HG03196 (cell line): ENCODE measurements at regions not wholly inside any gene's neighbourhood (a gene's known extent, or its start where the extent isn't known, plus 50 kb on each side); places are given as distances from the start of the nearest gene placed in this dataset.
A peak's percentile ranks its signal among the peaks of the same experiment; 100 is the strongest.
"Not testable (repeated sequence)": the region's sequence is repeated elsewhere in the genome, so short reads cannot be mapped to it uniquely, and the experiment has no call there.

Experiments
- ATAC-seq: cut with Tn5 transposase; IDR thresholded peaks from one replicate; pipeline ENCODE4 v1.9.1; 2021; ENCODE audit not compliant: unreplicated experiment

DNA sequence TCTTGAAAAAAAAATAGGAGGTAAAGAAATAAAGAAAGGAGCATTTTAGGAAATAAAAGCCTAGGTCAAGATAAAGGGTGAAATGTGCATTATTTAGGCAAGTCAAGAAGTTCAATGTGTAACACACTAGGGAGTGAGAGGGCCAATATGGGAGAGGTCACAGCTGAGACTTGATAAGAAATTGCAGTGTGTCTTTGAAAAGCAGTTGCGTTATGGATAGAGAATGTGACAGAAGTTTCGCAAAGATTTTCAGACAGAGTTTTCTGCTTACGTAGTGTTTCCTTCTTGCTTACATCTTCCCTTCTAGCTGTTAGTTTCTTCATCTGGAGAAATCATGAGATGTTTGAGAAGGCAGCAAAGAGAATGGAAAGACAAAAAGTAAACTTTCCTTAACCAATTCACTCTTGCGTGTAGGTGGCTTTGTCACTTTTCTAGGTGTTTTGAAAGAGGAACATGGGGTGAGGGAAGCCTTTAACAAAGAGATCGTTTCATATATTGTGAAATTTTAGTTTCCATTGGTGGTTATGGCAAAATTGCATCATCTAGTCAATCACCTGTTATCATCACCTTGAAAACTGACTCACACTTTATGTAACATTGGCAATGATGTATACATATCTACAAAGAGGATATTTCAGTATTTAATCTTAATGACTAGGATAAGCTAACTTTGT lies 975.5 kb downstream of the OLFM4 start:
- ATAC-seq: no peak

GRCh38 chr13:54016542-54016941 lies 987.9 kb downstream of the OLFM4 start:
- ATAC-seq: no peak

GRCh38 chr13:54018485-54018884 lies 989.9 kb downstream of the OLFM4 start:
- ATAC-seq: no peak

- ATAC-seq: peak; percentile 100
These were observed 1000.6 kb downstream of the OLFM4 start for GRCh38 chr13:54029226-54029625.

GRCh38 chr13:54029720-54030119 lies 1001.1 kb downstream of the OLFM4 start:
- ATAC-seq: no peak

DNA sequence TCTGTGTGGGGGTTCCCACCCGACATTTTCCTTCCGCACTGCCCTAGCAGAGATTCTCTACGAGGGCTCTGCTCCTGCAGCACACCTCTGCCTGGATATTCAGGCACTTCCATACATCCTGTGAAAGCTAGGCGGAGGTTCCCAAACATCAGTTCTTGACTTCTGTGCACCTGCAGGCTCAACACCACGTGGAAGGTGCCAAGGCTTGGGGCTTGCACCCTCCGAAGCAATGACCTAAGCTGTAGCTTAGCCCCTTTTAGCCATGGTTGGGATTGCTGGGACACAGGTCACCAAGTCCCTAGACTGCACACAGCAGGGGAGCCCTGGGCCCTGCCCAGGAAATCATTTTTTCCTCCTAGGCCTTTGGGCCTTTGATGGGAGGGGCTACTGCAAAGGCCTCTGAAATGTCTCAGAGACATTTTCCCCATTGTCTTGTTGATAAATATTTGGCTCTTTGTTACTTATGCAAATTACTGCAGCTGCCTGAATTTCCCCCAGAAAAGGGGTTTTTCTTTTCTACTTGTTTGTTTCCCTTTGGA lies 1004.8 kb downstream of the OLFM4 start:
- no peak for ATAC-seq

- no peak for ATAC-seq
These were observed 1005.4 kb downstream of the OLFM4 start for GRCh38 chr13:54034047-54034446.

- ATAC-seq: not testable (repeated sequence)
These were observed 1028.8 kb downstream of the OLFM4 start for GRCh38 chr13:54057416-54057815.

- not testable (repeated sequence) for ATAC-seq
These were observed 1041.3 kb downstream of the OLFM4 start for GRCh38 chr13:54069958-54070357.

DNA sequence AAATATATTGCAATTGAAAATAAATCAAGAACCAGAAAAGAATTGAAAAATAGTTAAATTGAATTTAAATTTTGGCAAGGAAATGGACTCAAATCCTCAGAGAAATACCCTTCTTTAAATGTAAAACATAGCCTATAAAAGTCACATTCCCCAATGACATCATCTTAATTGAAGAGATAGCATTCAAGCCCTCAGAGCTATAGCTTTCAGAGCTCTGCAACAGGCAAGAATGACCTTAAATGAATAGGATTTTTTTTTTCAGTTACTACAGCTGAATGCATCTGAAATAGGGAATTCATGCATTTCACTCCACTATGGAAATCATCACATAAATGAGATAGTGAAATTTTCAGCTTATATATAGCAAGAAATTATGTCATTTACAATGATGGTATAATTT lies 1049.0 kb downstream of the OLFM4 start:
- no peak for ATAC-seq

- ATAC-seq: no peak
These were observed 1049.8 kb downstream of the OLFM4 start for GRCh38 chr13:54078271-54078870.

GRCh38 chr13:54082309-54082708 lies 1053.7 kb downstream of the OLFM4 start:
- not testable (repeated sequence) for ATAC-seq

- ATAC-seq: no peak
These were observed 1063.3 kb downstream of the OLFM4 start for GRCh38 chr13:54091884-54092283.

GRCh38 chr13:54092686-54093085 lies 1064.1 kb downstream of the OLFM4 start:
- ATAC-seq: no peak

DNA sequence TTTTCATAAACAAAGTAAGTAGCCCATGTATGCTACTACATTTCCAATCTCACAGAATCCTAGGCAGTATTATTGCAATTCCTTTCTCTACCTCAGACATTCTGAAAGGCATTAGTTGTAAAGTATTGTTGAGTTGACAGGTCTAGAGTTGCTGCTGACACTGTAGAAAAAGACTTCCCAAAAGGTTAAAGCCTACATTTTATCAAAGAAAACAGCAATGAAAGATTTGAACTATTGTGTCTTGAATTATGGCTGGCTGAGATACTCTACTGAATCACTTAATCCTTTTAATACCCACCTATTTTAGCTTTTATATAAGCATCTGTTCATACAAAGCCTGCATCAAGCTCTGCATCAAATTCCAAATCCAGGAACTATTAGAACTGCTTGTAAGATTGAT lies 1082.0 kb downstream of the OLFM4 start:
- ATAC-seq: no peak

DNA sequence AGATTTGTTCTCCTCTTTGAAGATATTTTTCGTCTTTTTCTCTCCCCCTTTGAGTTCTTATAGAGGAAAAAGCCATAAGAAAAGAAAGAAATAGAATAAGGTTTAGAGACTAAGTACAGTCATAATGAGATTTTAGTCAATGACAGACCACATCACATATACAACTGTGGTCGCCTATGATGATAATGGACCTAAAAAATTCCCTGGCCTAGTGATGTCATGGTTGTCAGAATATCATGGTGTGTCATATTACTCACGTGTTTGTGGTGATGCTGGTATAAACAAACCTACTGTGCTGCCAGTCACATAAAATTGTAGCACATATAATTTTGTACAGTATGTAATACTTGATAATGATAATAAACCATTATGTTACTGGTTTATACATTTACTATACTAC lies 1096.1 kb downstream of the OLFM4 start:
- ATAC-seq: no peak

GRCh38 chr13:54130931-54131330 lies 1102.3 kb downstream of the OLFM4 start:
- ATAC-seq: not testable (repeated sequence)

DNA sequence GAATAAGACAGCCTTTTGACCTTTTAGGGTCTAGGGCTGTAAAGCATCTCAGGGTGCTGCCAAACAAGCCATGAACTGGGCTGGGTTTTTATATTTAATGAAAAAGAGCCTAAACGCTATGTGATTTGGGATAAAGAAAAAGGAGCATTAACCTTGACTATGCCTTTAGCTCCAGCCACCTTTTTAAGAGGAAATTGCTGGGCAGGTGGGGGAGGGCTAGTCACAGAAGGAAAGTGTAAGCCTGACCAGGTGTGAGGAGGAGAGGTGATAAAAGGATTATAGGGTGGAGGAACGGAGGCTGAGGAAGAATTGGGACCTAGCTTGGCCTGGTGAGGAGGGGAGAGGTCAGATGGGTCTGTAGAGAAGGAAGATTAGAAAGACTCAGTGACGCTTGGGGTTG lies 1102.8 kb downstream of the OLFM4 start:
- not testable (repeated sequence) for ATAC-seq

- not testable (repeated sequence) for ATAC-seq
These were observed 1103.5 kb downstream of the OLFM4 start for GRCh38 chr13:54132127-54132526.

- ATAC-seq: not testable (repeated sequence)
These were observed 1104.1 kb downstream of the OLFM4 start for GRCh38 chr13:54132720-54133119.

DNA sequence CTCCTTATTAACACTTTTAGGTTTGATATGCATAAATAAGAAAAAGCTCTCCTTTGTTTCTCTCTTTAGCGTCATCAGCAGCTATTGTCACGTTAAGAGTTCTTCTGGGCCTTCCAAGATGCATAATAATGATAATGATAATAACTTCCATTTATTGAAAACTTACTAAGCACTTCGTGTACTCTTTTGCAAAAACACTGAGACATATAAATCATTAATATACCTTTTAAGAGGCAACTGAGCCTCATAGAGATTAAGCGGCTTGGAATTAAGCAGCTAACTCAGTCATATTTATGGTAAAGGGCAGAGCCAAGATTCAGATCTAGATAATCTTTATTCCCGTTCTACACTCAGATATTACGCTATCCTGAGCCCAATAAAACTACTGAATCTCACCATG lies 1105.1 kb downstream of the OLFM4 start:
- ATAC-seq: no peak

DNA sequence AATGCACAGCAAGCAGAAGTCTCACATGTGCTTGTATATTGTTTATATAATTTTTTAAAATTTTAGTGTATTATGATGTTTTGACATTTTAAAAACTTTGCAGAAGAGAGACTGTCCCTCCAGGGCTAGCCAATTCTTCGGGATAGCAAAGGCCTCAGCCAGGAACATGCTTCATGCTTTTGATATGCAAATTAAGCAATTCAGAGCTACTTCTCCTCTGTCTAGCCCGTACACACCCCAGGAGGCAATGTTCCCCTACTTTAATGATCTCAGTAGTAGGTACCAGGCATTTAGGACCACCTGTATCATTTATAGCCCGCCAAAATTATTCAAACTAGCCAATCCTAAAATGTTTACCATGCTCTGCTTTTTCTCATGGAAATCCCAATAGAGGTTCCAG lies 1116.2 kb downstream of the OLFM4 start:
- no peak for ATAC-seq

DNA sequence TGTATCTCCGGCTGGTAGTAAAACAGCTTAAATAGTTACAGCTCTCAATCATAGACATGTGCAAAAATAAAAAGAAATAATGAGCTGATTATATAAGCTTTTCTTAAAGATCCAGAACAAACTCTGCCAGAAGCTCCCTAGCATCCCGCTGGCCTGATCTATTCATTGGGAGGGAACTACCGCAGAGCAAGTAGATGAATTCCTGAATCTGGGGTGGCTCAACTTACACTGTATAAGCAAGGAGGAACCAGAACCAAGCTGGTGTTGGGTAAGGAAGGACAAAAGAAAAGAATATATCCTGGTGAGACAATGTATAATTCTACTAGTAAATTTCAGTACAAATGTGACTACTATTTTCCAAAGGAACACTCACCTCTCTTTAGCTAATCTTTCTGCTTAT lies 1122.2 kb downstream of the OLFM4 start:
- no peak for ATAC-seq
